Fibroblast of skin of abdomen (primary cell): ENCODE measurements at regions not wholly inside any gene's neighbourhood (a gene's known extent, or its start where the extent isn't known, plus 50 kb on each side); places are given as distances from the start of the nearest gene placed in this dataset.

Experiments
- DNase-seq: peaks from one replicate; pipeline ENCODE4 v3.0.0-alpha.2; 2013

- no peak for DNase-seq
Observed at GRCh38 chr10:6305401-6306321, 102.9 kb downstream of the PFKFB3 start.

GRCh38 chr10:6306917-6307316, 104.2 kb downstream of the PFKFB3 start:
- DNase-seq, result no peak

GRCh38 chr10:6309816-6310215, 107.1 kb downstream of the PFKFB3 start:
- DNase-seq, result no peak

GRCh38 chr10:6310977-6311376, 108.2 kb downstream of the PFKFB3 start:
- no peak for DNase-seq

GRCh38 chr10:6311700-6312330, 109.1 kb downstream of the PFKFB3 start:
- DNase-seq, result no peak

GRCh38 chr10:6312636-6313035, 109.9 kb downstream of the PFKFB3 start:
- no peak for DNase-seq

- peak; percentile 92 for DNase-seq
Observed at GRCh38 chr10:6313111-6313895, 110.6 kb downstream of the PFKFB3 start.

- DNase-seq, result no peak
Observed at GRCh38 chr10:6314620-6315205, 112.0 kb downstream of the PFKFB3 start.

GRCh38 chr10:6319119-6319518, 116.4 kb downstream of the PFKFB3 start:
- DNase-seq, result no peak

GRCh38 chr10:6320320-6321010, 117.7 kb downstream of the PFKFB3 start:
- DNase-seq, result no peak

GRCh38 chr10:6321880-6322279, 119.1 kb downstream of the PFKFB3 start:
- DNase-seq, result peak; percentile 53

- DNase-seq, result no peak
Observed at GRCh38 chr10:6322805-6323204, 120.1 kb downstream of the PFKFB3 start.

GRCh38 chr10:6327961-6328698, 125.4 kb downstream of the PFKFB3 start:
- DNase-seq, result no peak

GRCh38 chr10:6328699-6329423, 126.1 kb downstream of the PFKFB3 start:
- no peak for DNase-seq

- DNase-seq, result peak; percentile 4
Observed at GRCh38 chr10:6333086-6333485, 130.4 kb downstream of the PFKFB3 start.

GRCh38 chr10:6333973-6334372, 131.2 kb downstream of the PFKFB3 start:
- DNase-seq, result no peak

GRCh38 chr10:6336016-6336415, 133.3 kb downstream of the PFKFB3 start:
- DNase-seq, result no peak

GRCh38 chr10:6337382-6337781, 134.7 kb downstream of the PFKFB3 start:
- DNase-seq, result no peak

GRCh38 chr10:6338361-6338760, 135.6 kb downstream of the PFKFB3 start:
- no peak for DNase-seq

GRCh38 chr10:6339891-6340290, 137.2 kb downstream of the PFKFB3 start:
- no peak for DNase-seq
